Prostate gland (tissue), 2 donors: ENCODE measurements at regions not wholly inside any gene's neighbourhood (a gene's known extent, or its start where the extent isn't known, plus 50 kb on each side); places are given as distances from the start of the nearest gene placed in this dataset.

ENCODE experiments used
- DNase-seq: peaks from one replicate; pipeline ENCODE4 v3.0.0-alpha.2; 2019; ENCODE audit warnings: low spot score
- H3K27ac ChIP-seq, 2 donors: fragments of 200-600 bp; sonication (generic); 2 replicates each; pipeline ENCODE4 v1.5.1; 2017 to 2019
- H3K27me3 ChIP-seq: fragments of 200-600 bp; sonication (generic); replicated peaks from 2 replicates; pipeline ENCODE4 v1.5.1; 2019; ENCODE audit not compliant: insufficient read depth
- H3K36me3 ChIP-seq, 2 donors: fragments of 200-600 bp; sonication (generic); 1 replicate in 1 of 2; 2 replicates in 1 of 2; pipeline versions ENCODE4 v1.5.1 to v1.8.1; 2017 to 2019
- H3K4me1 ChIP-seq: fragments of 200-600 bp; sonication (generic); replicated peaks from 2 replicates; pipeline ENCODE4 v1.5.1; 2019
- H3K4me3 ChIP-seq, 2 donors: fragments of 200-600 bp; sonication (generic); 2 replicates each; pipeline ENCODE4 v1.5.1; 2017 to 2019
- H3K9me3 ChIP-seq: fragments of 200-600 bp; sonication (generic); 2 replicates; pipeline ENCODE4 v1.5.1; 2017
- CTCF ChIP-seq, 4 experiments: fragments of 200-600 bp in 2 of 4; fragments of 450-650 bp in 2 of 4; sonication (generic) in 2 of 4; IDR thresholded peaks; 1 replicate in 3 of 4; 2 replicates in 1 of 4; pipeline ENCODE4 v1.5.1; 2016 to 2019; ENCODE audit warnings: antibody characterized with exemption in 4 of 4, mild to moderate bottlenecking in 2 of 4, moderate library complexity in 2 of 4
- POLR2A ChIP-seq: fragments of 450-650 bp; IDR thresholded peaks from one replicate; pipeline ENCODE4 v1.6.1; 2016; ENCODE audit warnings: antibody characterized with exemption, mild to moderate bottlenecking
- POLR2AphosphoS5 ChIP-seq: sonication (generic); formaldehyde crosslinking; IDR thresholded peaks from one replicate; pipeline ENCODE4 v1.6.1; 2017; ENCODE audit warnings: antibody characterized with exemption
- WGBS: methylation state at CpG from one replicate; pipeline ENCODE4 v1.1.5; 2018; 5-methylcytosine and 5-hydroxymethylcytosine counted together
- intact Hi-C: fragments of 100-400 bp; cut with DNase I; formaldehyde crosslinking; loops from one replicate; pipeline ENCODE4 v1.14.2; 2022

DNA sequence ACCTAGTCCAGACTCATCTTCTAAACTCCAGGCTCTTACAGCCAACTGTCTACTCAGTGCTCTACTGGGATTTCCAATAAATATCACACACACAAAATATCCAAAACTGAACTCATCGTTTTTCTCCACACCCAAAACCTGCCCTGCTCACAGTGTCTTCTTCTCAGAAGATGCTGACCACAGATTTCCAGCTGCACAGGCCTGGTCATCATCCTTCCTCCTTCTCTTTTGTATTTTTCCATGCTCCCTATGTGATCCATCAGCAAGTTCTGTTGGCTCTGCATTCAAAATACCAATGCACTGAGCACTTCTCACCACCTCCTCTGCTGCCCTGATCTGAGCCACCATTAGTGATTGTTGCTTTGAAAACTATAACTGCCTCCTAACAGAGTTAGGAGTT is 159.5 kb upstream of the KAZN start:
- DNase-seq: no peak
- H3K4me1 ChIP-seq: no peaks in the 10 kb centered on the region
- intact Hi-C loops: no loop called here
- WGBS: 68% methylated on average over 1 of the region's 1 CpG
- no peak overlapping the region for H3K4me3 ChIP-seq
- H3K9me3 ChIP-seq: no peaks in the 10 kb centered on the region
- H3K27me3 ChIP-seq: no peaks in the 10 kb centered on the region
- no peak for TF ChIP-seq POLR2AphosphoS5
- no peak for TF ChIP-seq CTCF (IDR thresholded peaks at IDR 0.05)
- H3K27ac ChIP-seq: no peak overlapping the region
- H3K36me3 ChIP-seq: no peaks in the 10 kb centered on the region

GRCh38 chr1:14440166-14440565 is 158.3 kb upstream of the KAZN start:
- Histone ChIP-seq H3K27ac (no peak overlapping the region), H3K4me3 (no peak overlapping the region), H3K36me3 (no peaks in the 10 kb centered on the region), H3K9me3 (no peaks in the 10 kb centered on the region), H3K4me1 (no peaks in the 10 kb centered on the region), H3K27me3 (no peaks in the 10 kb centered on the region)
- intact Hi-C loops: no loop called here
- TF ChIP-seq POLR2AphosphoS5 (no peak), POLR2A (no peak), CTCF (IDR thresholded peaks at IDR 0.05) (no peak)
- DNase-seq: no peak
- WGBS: 98% methylated on average over 9 of the region's 9 CpGs

DNA sequence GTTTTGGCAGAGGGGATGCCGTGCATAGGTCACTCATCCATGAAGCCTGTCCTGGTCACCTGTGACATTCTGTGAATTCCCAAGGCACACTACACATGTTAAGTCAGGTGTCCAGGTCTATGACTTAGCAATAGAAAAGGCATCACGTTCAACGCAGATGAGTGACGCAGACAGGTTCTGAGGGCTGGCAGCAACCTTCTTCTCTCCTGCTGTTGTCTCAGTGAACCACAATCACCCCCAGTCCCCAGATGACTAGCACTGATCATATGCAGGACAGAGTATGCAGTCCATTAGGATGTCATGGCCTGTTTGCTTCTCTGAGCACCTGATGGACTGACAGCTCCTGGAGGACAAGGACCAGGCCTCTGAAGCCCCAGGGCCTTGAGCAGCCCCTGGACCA is 157.8 kb upstream of the KAZN start:
- Histone ChIP-seq H3K4me3 (no peak overlapping the region), H3K27me3 (no peaks in the 10 kb centered on the region), H3K4me1 (no peaks in the 10 kb centered on the region), H3K27ac (no peak overlapping the region), H3K36me3 (no peaks in the 10 kb centered on the region), H3K9me3 (no peaks in the 10 kb centered on the region)
- 100% methylated on average over 4 of the region's 4 CpGs for WGBS
- TF ChIP-seq CTCF (IDR thresholded peaks at IDR 0.05): no peak
- no peak for TF ChIP-seq POLR2AphosphoS5
- TF ChIP-seq POLR2A: no peak
- intact Hi-C loops: no loop called here
- no peak for DNase-seq

- DNase-seq: peak; percentile 27
- WGBS: 67% methylated on average over 6 of the region's 6 CpGs
- intact Hi-C loops: no loop called here
- TF ChIP-seq POLR2AphosphoS5 (no peak), CTCF (IDR thresholded peaks at IDR 0.05) (no peak), POLR2A (no peak)
- H3K4me3 ChIP-seq: no peak overlapping the region
- H3K27ac ChIP-seq: no peak overlapping the region
- no peaks in the 10 kb centered on the region for H3K9me3 ChIP-seq
- H3K27me3 ChIP-seq: no peaks in the 10 kb centered on the region
- no peaks in the 10 kb centered on the region for H3K36me3 ChIP-seq
- no peaks in the 10 kb centered on the region for H3K4me1 ChIP-seq
Measured at GRCh38 chr1:14441302-14441741, 157.2 kb upstream of the KAZN start.

- DNase-seq: no peak
- intact Hi-C loops: no loop called here
- Histone ChIP-seq H3K4me1 (no peaks in the 10 kb centered on the region), H3K9me3 (no peaks in the 10 kb centered on the region), H3K36me3 (no peaks in the 10 kb centered on the region), H3K4me3 (no peak overlapping the region), H3K27me3 (no peaks in the 10 kb centered on the region), H3K27ac (no peak overlapping the region)
- TF ChIP-seq POLR2AphosphoS5: no peak
- no peak for TF ChIP-seq POLR2A
- TF ChIP-seq CTCF (IDR thresholded peaks at IDR 0.05): no peak
- 84% methylated on average over 4 of the region's 4 CpGs for WGBS
Measured at GRCh38 chr1:14442669-14443068, 155.8 kb upstream of the KAZN start.
